ENCODE measurements at regions not wholly inside any gene's neighbourhood (a gene's known extent, or its start where the extent isn't known, plus 50 kb on each side); places are given as distances from the start of the nearest gene placed in this dataset.

DNA sequence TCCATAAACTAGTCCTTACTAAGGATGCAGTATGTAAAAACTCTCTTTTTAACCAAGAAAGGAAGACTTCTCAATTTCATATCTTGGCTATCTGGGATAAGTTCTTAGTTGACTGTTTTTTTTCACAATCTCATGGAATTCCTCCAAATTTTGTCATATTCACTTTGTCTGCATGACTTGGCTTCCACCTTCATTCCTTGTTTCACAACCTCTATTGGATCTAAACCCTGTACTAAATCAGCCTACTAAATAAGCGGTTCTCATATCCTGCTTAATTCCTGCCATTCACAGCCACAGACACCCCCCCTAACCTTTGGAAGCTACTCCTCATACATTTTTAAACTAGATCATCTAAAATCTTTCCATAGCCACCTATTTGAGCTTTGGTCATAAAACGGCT is 370.6 kb upstream of the NAALADL2 start:
- TF ChIP-seq FOXP2 (optimal IDR thresholded peaks at IDR 0.05; ENCODE audit: control extremely low read depth, extremely low read length, insufficient read depth) (no peak), POLR2AphosphoS5 (IDR thresholded peaks at IDR 0.05; ENCODE audit: borderline replicate concordance, low read depth, low read length) (no peak)

Data from SK-N-MC (cell line).